Adrenal gland (tissue), 9 donors: ENCODE measurements at regions not wholly inside any gene's neighbourhood (a gene's known extent, or its start where the extent isn't known, plus 50 kb on each side); places are given as distances from the start of the nearest gene placed in this dataset.

ENCODE experiments used
- DNase-seq, 7 donors: peaks; one replicate each; pipeline ENCODE4 v3.0.0-alpha.2; 2019 to 2020
- H3K27ac ChIP-seq, 5 donors: fragments of 200-600 bp; sonication (generic) in 4 of 5; 1 replicate in 3 of 5; 2 replicates in 2 of 5; pipeline versions ENCODE4 v1.5.1 to v1.8.0; 2016 to 2020; ENCODE audit warnings: mild to moderate bottlenecking in 1 of 5
- H3K27me3 ChIP-seq: fragments of 200-600 bp; 2 replicates; pipeline ENCODE4 v1.8.0; 2021
- H3K36me3 ChIP-seq, 2 donors: fragments of 200-600 bp; replicated peaks in 1 of 2; 1 replicate in 1 of 2; 2 replicates in 1 of 2; pipeline versions ENCODE4 v1.5.1 to v1.8.0; 2018 to 2022
- H3K4me1 ChIP-seq, 2 donors: fragments of 200-600 bp; replicated peaks in 1 of 2; 1 replicate in 1 of 2; 2 replicates in 1 of 2; pipeline versions ENCODE4 v1.5.1 to v1.8.0; 2018 to 2021
- H3K4me3 ChIP-seq, 4 donors: fragments of 200-600 bp; sonication (generic) in 3 of 4; one replicate each; pipeline ENCODE4 v1.5.1; 2016 to 2018
- H3K9me3 ChIP-seq, 3 donors: fragments of 200-600 bp; sonication (generic) in 1 of 3; replicated peaks in 1 of 3; 1 replicate in 2 of 3; 2 replicates in 1 of 3; pipeline versions ENCODE4 v1.5.1 to v1.8.0; 2016 to 2021
- POLR2A ChIP-seq, 2 donors: fragments of 450-650 bp; IDR thresholded peaks; one replicate each; pipeline ENCODE4 v1.6.1; 2017; ENCODE audit warnings: antibody characterized with exemption in 2 of 2, mild to moderate bottlenecking in 2 of 2, moderate library complexity in 1 of 2
- WGBS, 4 donors: extraction: QIAGEN DNeasy Blood & Tissue Kit in 2 of 4; methylation state at CpG; one replicate each; pipeline versions ENCODE4 v1.1.5 to v1.1.7; 2013 to 2017; 5-methylcytosine and 5-hydroxymethylcytosine counted together
- intact Hi-C, 2 donors: fragments of 100-400 bp; cut with DNase I; formaldehyde crosslinking; loops; one replicate each; pipeline versions ENCODE4 v1.14.1 to v1.15.0; 2022 to 2023
- TF ChIP-seq, protein P1 (sequence below), 6 experiments: fragments of 450-650 bp in 4 of 6; fragments of 200-600 bp in 2 of 6; sonication (generic) in 1 of 6; IDR thresholded peaks; 1 replicate in 5 of 6; 2 replicates in 1 of 6; pipeline versions ENCODE4 v1.5.1 to v1.8.0; 2016 to 2021; ENCODE audit warnings: antibody characterized with exemption in 6 of 6, mild to moderate bottlenecking in 2 of 6, moderate library complexity in 1 of 6
- donor health status: healthy with polysubstance abuse.
- donor health status: Bipolar disorder and iron deficiency.
- donor health status: DM: yes; HTN: yes; CAD: no.
- donor health status: DM: no; HTN: no; CAD: no.
- donor health status: DM: no; HTN: no; CAD: no.

DNA sequence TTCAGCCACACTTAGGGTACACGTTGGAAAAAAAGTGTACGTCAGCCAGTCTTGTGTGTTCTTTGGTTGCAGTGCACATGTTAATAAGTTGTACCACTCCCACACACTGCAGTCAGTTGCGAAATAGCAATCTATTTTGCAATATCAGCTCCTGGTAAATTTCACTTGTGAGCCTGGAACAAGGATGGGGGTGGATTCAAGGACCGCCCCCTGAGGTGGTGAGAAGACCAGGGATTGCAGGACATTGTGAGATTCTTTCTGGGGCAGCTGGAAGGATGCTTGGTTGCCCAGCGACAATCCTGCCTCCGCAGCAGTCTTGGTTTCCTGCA is 78.6 kb upstream of the ZFHX3 start:
- TF ChIP-seq POLR2A (IDR thresholded peaks at IDR 0.05): no peak
- TF ChIP-seq, protein P1, sequence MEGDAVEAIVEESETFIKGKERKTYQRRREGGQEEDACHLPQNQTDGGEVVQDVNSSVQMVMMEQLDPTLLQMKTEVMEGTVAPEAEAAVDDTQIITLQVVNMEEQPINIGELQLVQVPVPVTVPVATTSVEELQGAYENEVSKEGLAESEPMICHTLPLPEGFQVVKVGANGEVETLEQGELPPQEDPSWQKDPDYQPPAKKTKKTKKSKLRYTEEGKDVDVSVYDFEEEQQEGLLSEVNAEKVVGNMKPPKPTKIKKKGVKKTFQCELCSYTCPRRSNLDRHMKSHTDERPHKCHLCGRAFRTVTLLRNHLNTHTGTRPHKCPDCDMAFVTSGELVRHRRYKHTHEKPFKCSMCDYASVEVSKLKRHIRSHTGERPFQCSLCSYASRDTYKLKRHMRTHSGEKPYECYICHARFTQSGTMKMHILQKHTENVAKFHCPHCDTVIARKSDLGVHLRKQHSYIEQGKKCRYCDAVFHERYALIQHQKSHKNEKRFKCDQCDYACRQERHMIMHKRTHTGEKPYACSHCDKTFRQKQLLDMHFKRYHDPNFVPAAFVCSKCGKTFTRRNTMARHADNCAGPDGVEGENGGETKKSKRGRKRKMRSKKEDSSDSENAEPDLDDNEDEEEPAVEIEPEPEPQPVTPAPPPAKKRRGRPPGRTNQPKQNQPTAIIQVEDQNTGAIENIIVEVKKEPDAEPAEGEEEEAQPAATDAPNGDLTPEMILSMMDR (IDR thresholded peaks at IDR 0.05): no peak
- 54 to 63% (median 61%) methylated on average over 6 of the region's 6 CpGs for WGBS, 4 donors
- Histone ChIP-seq H3K9me3 (no peaks in the 10 kb centered on the region), H3K36me3 (no peaks in the 10 kb centered on the region), H3K27me3 (no peaks in the 10 kb centered on the region), H3K4me1 (peaks cover 0 to 7% of the 10 kb centered on the region in 2 donors), H3K4me3 (no peak overlapping the region), H3K27ac (peak overlapping the region in 1 of 5 donors; percentile 45)
- DNase-seq: peak in 4 of 7 donors; percentile 21 to 50 (median 40)
- intact Hi-C loops: no loop called here

DNA sequence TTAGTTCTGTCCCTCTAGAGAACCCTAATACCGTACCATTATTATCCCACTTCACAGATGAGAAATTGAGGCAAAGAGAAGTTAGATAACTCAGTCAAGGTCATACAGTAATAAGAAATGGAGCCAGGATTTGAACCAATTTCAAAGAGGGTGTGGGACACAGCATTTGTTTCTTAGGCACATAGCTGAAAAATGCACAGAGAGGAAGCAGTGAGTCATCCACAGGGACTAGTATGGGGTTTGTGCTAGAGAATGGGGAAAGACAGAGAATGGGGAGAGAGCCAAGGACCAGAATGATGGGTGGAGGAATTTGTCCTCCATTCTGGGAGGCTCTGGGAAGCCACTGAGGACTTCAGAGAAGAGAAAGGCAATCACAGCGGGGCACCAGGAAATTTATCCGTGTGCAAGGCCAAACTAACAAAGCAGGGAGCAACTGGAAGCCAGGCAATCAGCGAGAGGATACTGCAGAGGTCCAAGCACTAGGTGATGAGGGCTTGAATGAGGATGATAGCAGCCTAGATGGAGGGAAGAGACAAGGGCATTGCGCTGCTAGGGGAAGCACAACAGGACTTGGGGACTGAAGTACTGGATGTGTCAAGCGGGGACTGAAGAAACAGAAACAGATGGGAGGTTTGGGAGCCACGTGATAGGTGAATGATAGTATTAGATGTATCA is 78.1 kb upstream of the ZFHX3 start:
- intact Hi-C loops: no loop called here
- 80 to 87% (median 84%) methylated on average over 7 of the region's 7 CpGs for WGBS, 4 donors
- Histone ChIP-seq H3K27me3 (no peaks in the 10 kb centered on the region), H3K4me1 (peaks cover 0 to 7% of the 10 kb centered on the region in 2 donors), H3K36me3 (no peaks in the 10 kb centered on the region), H3K9me3 (no peaks in the 10 kb centered on the region), H3K4me3 (no peak overlapping the region), H3K27ac (peak overlapping the region in 1 of 5 donors; percentile 45)
- TF ChIP-seq POLR2A (IDR thresholded peaks at IDR 0.05): no peak
- TF ChIP-seq, protein P1 (IDR thresholded peaks at IDR 0.05): no peak
- peak in 4 of 7 donors; percentile 22 to 40 (median 32) for DNase-seq

DNA sequence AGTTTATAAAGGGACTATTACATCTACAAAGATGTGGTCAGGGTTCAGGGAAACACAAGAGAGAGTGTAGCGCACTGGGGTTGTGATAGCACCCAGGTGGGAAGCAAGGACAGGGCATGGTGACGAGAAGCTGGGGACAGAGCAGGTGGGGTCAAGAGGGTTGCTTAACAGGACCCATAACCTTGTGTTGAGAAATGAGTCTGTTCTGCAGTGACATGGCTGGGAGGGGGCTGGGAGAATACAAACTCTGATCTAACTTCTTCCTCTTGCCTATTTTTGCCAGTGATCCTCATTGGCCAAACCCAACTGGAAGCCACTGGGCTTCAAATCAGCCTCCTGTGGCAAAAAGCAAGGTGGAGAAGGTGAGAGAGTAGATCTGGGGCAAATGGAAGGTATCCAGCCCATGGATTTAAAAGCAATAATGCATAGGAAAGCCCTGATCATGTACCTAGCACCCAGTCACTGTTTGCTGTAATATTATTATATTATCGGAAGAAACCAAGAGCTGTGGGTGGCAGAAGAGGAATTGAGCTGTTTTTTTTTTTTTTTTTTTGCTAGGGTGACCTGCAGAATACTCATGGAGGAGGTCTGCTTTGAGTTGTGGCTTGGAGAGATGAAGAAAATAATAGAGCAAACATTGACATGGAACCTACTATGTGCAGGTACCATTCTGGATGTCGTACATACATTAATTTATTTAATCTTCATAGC is 76.9 kb upstream of the ZFHX3 start:
- Histone ChIP-seq H3K4me1 (peaks cover 0 to 7% of the 10 kb centered on the region in 2 donors), H3K27me3 (no peaks in the 10 kb centered on the region), H3K9me3 (no peaks in the 10 kb centered on the region), H3K36me3 (no peaks in the 10 kb centered on the region), H3K4me3 (no peak overlapping the region), H3K27ac (no peak overlapping the region)
- DNase-seq: peak in 1 of 7 donors; percentile 23
- intact Hi-C loops: no loop called here
- 77 to 84% (median 82%) methylated on average over 4 of the region's 4 CpGs for WGBS, 4 donors
- no peak for TF ChIP-seq POLR2A (IDR thresholded peaks at IDR 0.05)
- TF ChIP-seq, protein P1 (IDR thresholded peaks at IDR 0.05): no peak

DNA sequence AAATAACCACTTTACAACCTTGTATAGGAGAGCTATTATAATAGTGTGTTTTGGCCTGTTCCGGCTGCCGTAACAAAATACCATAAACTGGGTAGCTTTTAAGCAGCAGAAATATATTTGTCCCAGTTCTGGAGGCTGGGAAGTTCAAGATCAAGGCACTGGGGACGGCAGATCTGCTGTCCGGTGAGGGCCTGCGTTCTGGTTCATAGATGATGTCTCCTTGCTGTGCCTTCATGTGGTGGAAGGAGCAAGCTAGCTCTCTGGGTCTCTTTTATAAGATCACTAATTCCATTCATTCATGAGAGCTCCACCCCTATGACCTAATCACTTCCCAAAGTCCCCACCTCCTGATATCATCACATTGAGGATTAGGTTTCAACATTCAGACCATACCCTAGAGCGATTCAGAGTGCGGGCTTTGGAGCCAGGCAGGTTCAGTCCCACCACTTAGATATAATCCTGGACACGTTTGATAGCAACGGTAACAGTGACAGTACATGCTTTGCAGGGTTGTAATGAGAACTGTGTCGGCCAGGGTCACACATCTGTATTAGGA is 76.2 kb upstream of the ZFHX3 start:
- no peaks in the 10 kb centered on the region for H3K36me3 ChIP-seq
- DNase-seq: no peak

More for the DNA sequence above, 76.2 kb upstream of the ZFHX3 start:
- intact Hi-C loops: no loop called here
- no peak for TF ChIP-seq POLR2A (IDR thresholded peaks at IDR 0.05)
- TF ChIP-seq, protein P1 (IDR thresholded peaks at IDR 0.05): no peak
- Histone ChIP-seq H3K27ac (no peak overlapping the region), H3K4me1 (peaks cover 0 to 7% of the 10 kb centered on the region in 2 donors), H3K9me3 (no peaks in the 10 kb centered on the region), H3K4me3 (no peak overlapping the region), H3K27me3 (no peaks in the 10 kb centered on the region)
- 91 to 95% (median 93%) methylated on average over 10 of the region's 10 CpGs for WGBS, 4 donors
